GM18870 (cell line): ENCODE measurements at regions not wholly inside any gene's neighbourhood (a gene's known extent, or its start where the extent isn't known, plus 50 kb on each side); places are given as distances from the start of the nearest gene placed in this dataset.
A peak's percentile ranks its signal among the peaks of the same experiment; 100 is the strongest.
"Not testable (repeated sequence)": the region's sequence is repeated elsewhere in the genome, so short reads cannot be mapped to it uniquely, and the experiment has no call there.

Source experiments
- ATAC-seq: cut with Tn5 transposase; IDR thresholded peaks from one replicate; pipeline ENCODE4 v1.9.1; 2021; ENCODE audit warnings: moderate library complexity; ENCODE audit not compliant: unreplicated experiment

DNA sequence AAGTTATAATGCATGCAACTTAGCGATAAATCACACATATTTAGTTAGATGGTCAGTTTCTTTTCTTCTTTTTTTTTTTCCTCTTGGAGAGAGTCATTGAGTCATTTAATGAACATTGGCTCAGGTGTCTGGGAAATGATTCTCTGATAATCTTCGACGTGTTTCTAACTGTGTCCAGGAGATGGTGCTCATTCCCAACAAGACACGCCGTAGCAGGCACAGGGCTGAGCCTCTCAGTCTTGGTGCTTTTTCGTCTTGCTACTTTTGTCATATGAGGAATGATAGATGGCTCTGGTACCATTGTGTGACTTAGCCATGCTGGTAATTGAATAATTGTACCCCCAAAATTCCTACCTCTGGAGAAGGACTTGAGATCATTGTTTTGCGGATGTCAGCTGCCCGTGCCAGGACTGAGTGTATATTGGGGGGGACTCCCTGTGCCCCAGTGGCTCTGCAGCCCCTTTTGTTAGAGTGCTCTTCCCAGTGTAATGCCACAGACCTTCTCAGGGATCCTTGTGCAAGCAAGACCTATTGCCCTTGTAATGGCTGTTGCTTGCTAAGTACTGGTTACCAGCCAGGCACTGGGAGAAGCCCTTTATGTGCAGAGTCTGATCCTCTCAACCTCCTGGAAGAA is 107.6 kb upstream of the CYRIA start:
- peak; percentile 82 for ATAC-seq

DNA sequence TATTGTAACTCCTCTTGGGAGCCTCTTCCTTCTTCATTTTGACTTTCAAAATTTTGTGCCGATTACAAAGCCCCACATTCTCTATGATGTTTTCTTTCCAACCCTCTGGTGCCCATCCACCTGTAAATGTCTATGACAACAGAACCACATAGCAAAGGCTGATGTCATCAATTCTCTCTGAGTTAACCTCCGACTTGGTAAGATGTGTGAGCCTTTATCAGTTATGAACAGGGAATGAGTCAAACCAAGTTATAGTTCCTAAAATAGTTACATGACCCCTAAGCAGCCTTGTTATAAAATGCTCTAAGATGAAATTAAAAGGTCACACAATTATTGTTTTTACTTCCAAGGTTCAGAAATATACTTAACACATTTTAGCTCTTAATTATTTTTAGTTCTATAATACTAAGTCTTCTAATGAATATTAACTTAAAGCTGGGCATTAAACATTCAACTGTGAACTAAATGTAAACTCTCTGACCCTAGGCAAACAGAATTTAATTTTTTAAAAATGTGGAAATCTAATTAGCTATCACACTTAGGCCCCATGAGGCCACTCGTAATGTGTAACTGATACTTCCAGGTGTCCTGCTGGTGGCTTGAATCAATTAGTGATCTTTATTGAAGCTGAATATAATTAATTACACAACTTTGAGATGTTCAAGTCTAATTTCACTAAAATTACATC is 102.3 kb upstream of the CYRIA start:
- ATAC-seq: no peak

DNA sequence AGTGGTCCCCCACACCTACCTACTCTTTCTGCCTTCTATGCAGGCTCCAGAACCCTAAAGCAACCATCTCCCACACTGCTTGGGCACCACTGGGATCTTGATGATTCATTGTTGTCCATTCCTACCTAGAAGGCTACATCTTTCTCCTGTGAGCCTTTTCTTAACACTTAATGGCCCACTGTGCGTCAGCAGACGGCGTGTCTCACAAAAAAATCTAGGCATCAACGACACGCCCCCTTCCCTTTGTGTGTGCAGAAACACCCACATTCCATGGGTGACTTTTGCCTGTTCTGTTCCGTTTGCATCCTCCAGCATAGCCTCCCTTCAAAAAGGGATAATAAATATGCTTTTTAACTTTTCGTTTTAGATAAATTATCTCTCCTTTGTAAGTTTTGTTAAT is 99.7 kb upstream of the CYRIA start:
- no peak for ATAC-seq

DNA sequence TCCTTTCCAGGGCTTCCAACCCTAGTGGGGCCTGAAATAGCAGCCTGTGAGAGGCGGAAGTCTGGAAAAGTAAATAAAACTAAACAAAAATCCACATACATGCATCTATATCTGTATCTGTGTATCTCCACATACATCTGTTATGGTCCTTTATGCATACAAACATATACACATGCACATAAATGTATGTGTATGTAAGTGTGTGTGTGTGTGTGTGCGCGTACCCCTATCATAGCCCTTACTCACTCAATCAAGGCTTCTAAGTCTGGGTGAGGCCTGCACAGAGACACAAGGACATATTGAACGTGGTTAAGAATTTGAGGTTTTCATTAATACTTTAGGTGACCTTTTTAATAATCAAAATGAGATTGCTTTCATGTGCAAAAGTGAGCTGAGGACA is 98.9 kb upstream of the CYRIA start:
- ATAC-seq: no peak

DNA sequence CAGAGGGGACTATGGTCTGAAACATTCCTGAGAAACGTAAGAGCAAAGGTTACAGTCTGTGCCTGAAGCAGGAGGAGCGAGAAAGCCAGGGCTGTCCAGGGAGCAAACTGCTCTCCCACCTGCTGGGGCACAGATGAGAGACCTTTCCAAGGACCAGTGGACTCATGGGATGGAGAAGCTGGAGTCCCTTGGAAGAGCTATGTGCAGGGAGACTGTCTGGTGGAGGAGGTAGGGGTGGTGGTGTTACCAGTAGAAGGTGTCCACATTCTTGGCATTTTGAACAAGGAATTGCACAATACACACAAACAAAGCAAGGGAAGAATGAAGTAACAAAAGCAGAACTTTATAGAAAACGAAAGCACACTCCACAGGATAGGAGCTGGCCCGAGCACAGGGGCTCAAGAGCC is 97.9 kb upstream of the CYRIA start:
- ATAC-seq: no peak

DNA sequence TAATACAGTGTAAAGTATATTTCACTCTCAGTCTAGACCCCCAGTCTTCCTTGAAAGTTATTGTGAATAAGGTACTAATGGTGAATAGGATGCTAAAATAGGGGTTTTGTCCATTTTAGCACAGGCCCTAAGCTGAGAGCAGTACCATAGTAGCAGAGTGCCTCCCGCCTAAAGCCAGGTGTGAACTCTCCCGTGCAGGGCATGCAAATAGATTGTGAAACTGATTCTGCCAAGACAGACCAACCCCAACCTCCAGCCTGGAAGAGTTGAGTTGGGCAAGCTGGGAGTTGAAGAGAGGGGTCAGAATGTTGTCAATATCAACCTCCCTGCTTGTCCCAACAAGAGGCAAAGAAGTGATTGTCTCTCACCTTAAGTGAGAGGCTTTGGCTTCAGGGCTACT is 97.4 kb upstream of the CYRIA start:
- no peak for ATAC-seq

DNA sequence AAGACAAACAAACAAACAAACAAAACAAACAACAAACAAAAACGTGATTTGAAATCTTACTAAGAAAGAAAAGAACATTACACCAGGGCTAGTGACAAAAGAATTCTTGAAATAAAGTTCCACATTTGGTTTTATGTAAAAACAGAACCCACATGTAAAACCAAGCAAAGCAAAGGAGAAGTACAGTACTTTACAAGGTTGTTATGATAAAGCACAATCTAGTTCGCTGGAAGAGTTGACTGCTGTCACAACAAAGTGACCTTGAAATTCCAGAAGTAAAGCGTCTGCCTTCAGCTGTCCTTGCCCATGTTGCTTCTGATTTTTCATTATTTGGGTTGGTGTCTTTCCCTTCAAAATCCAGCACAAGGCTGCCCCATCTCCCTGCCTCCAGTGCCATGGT is 94.8 kb upstream of the CYRIA start:
- ATAC-seq: no peak

DNA sequence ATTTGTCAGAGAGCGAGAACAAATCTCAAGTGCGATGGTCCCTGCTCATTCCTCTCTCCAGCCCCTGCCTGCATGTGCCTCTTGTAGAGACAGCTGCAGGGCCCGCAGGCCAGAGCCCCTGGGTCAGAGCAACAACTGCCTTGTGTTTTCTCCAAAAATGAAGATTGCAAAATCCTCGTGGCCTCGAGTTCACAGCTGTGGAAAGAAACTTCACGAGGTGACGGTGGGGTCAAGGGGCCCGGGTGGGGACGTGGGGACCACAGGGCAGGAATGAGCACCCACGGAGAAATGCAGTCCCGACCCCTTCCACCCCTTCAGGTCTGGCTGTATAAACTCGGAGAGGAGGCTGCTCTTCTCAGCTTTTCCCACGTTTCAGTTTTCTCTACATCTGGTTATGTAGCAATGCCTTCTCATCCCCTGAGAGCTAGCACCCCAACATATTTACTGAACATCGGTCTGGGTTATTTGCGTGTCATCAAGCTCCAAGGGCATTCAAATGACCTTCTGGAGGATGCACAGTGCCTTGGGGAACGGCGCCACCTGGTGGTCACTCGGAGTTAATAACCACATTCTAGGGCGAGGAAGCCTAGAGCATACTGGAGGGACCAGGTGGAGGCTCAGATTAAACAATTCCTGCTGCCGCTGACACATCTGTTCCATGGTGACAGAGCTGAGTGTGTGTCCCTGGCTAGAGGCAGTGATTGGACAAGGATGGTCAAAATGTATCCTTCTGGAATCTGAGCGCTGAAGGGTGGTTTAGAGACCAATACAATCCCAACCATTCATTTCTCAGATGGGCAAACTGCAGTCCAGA is 91.4 kb upstream of the CYRIA start:
- peak; percentile 98 for ATAC-seq

DNA sequence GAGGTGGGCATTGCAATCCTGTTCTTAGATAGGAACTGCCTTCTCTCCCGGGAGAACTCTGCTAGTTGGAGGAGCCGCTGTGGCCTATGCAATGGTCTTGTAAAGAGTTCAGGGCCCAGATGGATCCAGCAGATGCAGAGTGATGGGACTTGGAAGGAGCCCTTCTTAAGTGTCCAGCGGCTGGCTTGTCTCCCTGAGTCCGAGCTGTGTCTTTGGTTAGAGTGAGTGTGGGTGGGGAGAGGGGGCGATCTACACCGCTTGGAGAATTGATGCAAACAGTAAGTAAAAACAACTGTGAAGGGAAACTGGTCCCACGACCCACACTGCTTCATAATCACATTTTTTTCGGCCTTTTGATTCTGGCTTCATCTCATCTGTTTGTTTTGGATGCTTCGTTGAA is 89.8 kb upstream of the CYRIA start:
- no peak for ATAC-seq

DNA sequence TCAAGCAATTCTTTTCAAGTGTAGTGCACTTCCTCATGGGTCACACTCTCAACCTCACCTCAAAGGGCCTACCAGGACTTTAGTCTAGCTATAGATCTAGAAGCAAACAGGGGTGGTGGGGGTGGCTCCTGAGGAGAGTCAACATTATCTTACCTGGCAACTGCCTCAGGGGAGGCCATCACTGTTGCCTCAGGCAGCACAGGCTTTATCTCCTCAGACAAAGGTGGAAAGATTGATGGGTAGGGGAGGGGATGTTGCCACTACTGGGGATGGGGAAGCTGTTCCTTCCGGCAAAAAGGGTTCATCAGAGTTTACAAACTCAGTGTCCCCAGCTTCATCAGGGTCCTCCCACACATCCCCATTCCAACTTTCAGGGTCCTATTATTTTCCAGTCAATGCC is 87.4 kb upstream of the CYRIA start:
- not testable (repeated sequence) for ATAC-seq

DNA sequence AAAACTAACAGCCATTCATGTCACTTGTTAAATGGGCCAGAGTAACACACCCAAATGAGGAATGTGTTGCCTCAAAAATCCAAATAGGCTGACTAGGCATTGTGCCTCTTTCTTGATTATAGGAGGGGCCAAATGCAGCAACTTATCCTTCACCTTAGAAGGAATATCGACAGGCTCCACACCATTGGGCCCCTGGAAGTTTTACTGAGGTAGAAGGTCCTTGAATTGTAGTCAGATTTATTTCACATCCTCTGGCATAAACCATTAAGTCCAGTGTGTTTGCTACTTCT is 85.2 kb upstream of the CYRIA start:
- ATAC-seq: not testable (repeated sequence)

DNA sequence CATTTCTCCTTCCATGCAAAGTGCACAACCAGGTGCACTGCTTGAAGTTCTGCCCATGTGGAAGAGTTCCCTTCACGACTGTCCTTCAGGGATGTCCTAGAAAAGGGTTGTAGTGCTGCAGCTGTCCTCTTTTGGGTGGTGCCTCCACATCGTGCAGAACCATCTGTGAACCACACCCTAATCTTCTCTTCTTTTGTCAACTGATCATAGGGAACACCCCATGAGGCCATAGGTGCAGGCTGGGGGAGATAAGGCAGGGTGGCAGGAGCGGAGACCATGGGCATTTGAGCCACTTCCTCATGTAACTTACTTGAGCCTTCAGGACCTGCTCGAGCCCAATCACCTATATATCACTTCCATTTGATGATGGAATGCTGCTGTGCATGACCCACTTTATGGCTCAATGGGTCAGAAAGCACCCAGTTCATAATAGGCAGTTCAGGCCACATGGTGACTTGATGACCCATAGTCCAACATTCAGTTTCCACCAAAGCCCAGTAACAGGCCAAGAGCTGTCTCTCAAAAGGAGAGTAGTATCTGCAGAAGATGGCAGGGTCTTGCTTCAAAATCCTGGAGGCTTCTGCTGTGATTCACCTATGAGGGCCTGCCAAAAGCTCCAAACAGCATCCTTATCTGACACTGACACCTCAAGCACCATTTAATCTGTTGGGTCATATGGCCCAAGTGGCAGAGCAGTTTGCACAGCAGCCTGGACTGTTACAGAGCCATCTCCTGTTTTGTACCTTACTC is 84.7 kb upstream of the CYRIA start:
- no peak for ATAC-seq

DNA sequence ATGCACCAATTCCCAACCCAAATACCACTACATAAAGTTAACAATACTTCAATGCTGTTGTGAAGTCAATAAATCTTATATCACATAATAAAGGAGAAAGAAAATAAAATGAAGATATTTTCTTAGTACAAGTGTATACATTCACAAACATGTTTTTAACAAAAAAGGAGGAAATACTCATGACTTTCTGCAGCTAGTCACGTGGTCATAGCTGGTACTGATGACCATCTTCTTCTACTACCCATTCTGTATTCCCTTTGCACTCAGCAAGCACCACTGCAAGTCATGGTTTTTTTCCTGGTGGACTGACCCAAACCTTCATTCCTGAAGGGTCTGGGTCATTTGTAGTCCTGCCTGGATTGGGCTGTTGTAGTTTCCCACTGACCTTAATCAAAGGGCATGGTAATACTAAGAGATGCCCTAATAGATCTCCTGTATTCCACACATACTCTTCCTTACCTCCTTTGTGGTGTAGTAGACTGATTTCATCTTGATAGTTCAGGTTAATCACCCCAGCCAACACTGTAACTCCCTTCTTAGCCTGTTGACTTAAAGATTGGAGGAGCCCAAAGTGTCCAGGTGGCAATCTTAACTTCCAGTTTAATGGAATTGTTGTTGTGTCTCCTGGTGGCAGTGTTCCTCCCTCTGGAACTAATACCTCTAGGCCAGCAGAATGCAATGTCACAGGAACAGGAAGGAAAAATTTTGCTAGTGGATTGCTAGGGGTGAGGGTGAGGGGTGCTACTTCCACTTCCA is 83.1 kb upstream of the CYRIA start:
- ATAC-seq: not testable (repeated sequence)

DNA sequence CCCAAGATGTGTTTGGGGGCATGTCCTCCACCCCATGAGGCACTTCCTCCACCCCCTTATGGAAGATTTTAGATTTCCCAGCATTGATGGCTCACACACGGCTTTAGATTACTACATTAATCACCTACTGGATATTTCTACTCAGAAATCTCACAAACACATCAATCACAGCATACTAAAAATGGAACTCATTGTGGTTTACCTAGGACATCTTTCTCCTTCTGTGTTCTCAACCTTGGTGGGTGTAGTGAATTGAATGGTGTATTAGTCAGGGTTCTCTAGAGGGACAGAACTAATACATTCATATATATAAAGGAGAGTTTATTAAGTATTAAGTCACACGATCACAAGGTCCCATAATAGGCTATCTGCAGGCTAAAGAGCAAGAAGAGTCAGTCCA is 82.1 kb upstream of the CYRIA start:
- no peak for ATAC-seq

DNA sequence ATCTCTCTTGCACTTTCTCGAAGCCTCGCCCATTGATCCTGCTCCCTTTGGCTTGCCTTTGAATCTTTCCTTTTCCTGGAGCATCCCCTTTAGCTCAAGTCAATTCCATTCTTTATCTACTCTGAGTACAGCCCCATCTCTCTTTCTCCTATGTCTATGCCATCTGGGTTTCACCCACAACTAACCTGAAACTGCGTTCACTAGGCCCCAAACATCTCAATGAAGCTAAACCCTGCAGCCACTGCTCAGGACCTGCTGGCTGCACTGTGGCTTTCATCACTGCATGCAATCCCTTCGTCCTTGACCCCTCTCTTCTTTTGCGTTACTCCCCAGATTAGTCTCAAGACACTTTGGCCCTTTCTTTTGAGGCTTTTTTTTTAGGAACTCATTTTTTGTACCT is 81.6 kb upstream of the CYRIA start:
- ATAC-seq: no peak

DNA sequence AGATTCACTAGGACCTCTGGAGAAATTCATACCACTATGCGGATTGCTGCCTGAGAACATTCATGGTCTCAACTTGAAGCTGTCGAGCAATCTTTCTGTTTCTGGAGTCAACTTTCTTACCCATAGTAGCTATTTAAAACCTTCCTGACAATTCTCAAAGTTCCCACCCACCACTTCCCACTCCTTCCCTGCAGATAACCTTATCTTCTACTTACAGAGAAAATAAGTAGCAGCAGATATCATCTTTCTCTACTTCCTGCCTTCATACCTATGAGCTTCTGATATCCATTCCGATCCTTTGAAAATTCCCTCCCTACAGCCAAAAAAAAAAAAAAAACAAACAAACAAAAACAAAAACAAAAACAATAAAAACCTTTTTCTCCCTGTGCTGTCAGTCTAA is 81.2 kb upstream of the CYRIA start:
- ATAC-seq: no peak

DNA sequence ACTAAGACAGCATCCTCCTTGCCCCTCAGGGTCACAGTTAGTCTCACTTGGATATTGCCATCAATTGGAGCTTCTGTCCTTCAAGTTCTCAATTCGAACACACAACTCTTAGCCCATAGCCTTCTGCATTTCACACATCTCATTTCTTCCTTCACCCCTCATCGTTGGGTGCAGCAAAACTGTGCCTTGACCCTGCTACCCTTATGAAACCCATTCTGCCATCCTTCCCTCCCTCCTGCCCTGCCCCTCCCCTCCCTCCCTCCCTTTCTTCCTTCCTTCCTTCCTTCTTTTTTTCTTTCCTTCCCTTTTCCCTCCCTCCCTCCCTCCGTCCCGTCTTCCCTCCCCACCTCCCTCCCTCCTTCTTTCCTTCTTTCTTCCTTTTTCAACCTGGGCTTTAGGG is 80.7 kb upstream of the CYRIA start:
- ATAC-seq: no peak

DNA sequence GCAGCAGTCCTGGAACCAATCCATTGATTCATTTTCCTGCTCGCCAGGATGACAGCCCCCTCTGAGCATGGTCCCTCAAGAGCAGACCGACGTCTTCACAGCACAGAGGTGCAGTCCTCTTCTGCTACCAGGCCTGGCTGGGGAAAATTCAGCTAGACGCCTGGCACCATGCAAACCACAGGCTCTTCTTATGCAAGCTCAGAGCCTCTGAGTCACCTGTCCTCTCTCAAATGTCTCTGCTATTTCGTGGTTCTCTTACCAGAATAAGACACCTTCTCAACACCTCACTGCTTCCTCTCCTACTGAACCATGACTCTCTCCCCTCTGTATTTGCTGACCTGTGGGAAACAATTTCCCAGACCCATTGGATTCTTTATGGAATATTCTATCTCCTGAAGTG is 79.8 kb upstream of the CYRIA start:
- ATAC-seq: no peak

DNA sequence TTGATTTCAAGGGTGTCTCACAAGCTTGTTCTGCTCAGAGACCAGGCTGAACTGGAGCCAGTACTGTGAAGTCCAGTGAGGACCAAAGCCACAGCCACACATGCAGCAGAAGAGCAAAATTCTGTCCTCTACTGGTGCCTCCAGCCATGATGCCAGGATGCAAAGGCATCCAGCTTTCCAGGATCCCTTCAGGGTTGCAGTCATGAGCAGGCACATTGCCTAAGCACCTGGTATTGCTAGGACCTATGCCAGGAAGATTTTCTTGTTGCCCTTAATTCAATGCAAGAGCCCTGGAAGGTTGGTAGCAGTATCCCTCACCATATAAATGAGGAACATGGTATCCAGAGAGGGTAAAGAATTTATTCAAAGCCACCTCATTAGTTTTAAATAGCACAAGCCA is 78.9 kb upstream of the CYRIA start:
- no peak for ATAC-seq

DNA sequence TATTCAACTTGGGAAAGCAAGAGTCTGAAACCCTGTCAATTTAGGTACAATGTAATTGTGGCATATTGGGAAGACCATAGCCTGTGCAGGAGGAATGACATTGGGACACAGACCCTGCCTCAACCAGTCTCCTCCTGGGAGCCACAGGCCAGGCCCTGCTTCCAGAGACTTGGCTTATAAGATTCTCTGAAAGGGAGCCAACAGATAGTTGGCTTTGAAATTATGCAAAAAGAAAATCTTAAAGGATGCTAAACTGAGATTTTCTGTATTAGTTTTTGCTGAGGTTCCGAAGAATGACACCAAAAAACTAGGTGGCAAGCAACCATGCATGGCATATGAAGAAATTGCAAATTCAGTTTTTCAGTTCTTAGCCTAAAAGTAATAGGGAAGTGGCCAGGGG is 76.4 kb upstream of the CYRIA start:
- no peak for ATAC-seq

DNA sequence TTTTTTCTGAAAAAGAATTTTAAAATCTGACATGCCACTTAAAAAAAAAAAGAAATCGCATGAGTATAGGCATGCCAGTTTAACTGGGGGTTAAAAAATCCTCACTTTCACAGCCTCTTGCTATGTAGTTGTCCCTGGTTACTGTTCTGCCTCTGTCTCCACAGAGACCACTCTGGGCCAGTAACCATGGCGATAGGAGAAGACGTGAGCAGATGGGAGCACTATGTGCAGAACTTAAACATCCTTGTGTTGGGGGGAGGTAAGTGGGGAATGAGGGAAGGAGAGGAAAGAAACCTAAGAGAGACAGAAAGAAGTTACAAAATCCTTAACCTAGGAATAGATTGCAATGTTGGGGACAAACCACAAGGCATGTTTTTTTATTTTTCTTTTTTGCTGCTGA is 75.9 kb upstream of the CYRIA start:
- ATAC-seq: no peak
